RWPE2 (cell line): ENCODE measurements at regions not wholly inside any gene's neighbourhood (a gene's known extent, or its start where the extent isn't known, plus 50 kb on each side); places are given as distances from the start of the nearest gene placed in this dataset.

Experiments
- ATAC-seq: fragments of 200-7000 bp; cut with Tn5 transposase; 3 replicates; pipeline ENCODE4 v1.9.1; 2021; ENCODE audit warnings: low read depth
- DNase-seq: peaks from one replicate; pipeline ENCODE4 v3.0.0-alpha.2; 2020; ENCODE audit warnings: low spot score
- H3K27ac ChIP-seq: fragments of 450-650 bp; 2 replicates; pipeline ENCODE4 v1.5.1; 2017; ENCODE audit warnings: mild to moderate bottlenecking; ENCODE audit not compliant: poor library complexity, severe bottlenecking
- H3K27me3 ChIP-seq: fragments of 250-450 bp; sonication (Bioruptor Pico); 2 replicates; pipeline ENCODE4 v1.5.1; 2021; ENCODE audit warnings: mild to moderate bottlenecking, moderate library complexity; ENCODE audit not compliant: insufficient read depth, poor library complexity, severe bottlenecking
- H3K36me3 ChIP-seq: fragments of 250-450 bp; sonication (Bioruptor Pico); 2 replicates; pipeline ENCODE4 v1.5.1; 2020; ENCODE audit warnings: low read depth, mild to moderate bottlenecking, moderate library complexity
- H3K4me1 ChIP-seq: fragments of 250-450 bp; sonication (Bioruptor Pico); 2 replicates; pipeline ENCODE4 v1.5.1; 2021; ENCODE audit warnings: mild to moderate bottlenecking, moderate library complexity; ENCODE audit not compliant: insufficient read depth, poor library complexity, severe bottlenecking
- H3K4me3 ChIP-seq: fragments of 250-450 bp; sonication (Bioruptor Pico); 2 replicates; pipeline ENCODE4 v1.5.1; 2021; ENCODE audit warnings: mild to moderate bottlenecking, moderate library complexity; ENCODE audit not compliant: severe bottlenecking
- H3K9me3 ChIP-seq: fragments of 250-450 bp; sonication (Bioruptor Pico); 2 replicates; pipeline ENCODE4 v1.5.1; 2021; ENCODE audit warnings: mild to moderate bottlenecking, moderate library complexity; ENCODE audit not compliant: severe bottlenecking
- TF ChIP-seq, protein P1 (sequence below): fragments of 450-650 bp; IDR thresholded peaks from one replicate; pipeline ENCODE4 v1.5.1; 2017; ENCODE audit warnings: mild to moderate bottlenecking, moderate library complexity; ENCODE audit not compliant: poor library complexity, severe bottlenecking

DNA sequence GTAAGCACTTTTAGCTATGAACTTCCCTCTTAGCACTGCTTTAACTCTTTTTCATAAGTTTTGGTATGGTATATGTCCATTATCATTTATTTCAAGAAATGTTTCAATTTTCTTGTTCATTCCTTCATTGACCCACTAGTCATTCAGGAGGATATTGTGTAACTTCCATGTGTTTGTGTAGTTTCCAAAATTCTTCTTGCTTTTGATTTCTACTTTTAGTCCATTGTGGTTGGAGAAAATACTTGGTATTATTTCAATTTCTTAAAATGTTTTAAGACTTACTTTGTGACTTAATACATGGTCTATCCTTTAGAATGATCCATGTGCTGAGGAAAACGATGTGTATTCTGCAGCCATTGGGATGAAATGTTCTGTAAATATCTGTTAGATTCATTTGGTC, 176.5 kb downstream of the CENPW start:
- Histone ChIP-seq H3K27ac (no peak overlapping the region), H3K9me3 (no peaks in the 10 kb centered on the region), H3K36me3 (no peaks in the 10 kb centered on the region), H3K4me3 (no peak overlapping the region), H3K27me3 (peaks cover 4% of the 10 kb centered on the region), H3K4me1 (no peaks in the 10 kb centered on the region)
- ATAC-seq, result no peak
- TF ChIP-seq, protein P1, sequence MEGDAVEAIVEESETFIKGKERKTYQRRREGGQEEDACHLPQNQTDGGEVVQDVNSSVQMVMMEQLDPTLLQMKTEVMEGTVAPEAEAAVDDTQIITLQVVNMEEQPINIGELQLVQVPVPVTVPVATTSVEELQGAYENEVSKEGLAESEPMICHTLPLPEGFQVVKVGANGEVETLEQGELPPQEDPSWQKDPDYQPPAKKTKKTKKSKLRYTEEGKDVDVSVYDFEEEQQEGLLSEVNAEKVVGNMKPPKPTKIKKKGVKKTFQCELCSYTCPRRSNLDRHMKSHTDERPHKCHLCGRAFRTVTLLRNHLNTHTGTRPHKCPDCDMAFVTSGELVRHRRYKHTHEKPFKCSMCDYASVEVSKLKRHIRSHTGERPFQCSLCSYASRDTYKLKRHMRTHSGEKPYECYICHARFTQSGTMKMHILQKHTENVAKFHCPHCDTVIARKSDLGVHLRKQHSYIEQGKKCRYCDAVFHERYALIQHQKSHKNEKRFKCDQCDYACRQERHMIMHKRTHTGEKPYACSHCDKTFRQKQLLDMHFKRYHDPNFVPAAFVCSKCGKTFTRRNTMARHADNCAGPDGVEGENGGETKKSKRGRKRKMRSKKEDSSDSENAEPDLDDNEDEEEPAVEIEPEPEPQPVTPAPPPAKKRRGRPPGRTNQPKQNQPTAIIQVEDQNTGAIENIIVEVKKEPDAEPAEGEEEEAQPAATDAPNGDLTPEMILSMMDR, result no peak
- no peak for DNase-seq

DNA sequence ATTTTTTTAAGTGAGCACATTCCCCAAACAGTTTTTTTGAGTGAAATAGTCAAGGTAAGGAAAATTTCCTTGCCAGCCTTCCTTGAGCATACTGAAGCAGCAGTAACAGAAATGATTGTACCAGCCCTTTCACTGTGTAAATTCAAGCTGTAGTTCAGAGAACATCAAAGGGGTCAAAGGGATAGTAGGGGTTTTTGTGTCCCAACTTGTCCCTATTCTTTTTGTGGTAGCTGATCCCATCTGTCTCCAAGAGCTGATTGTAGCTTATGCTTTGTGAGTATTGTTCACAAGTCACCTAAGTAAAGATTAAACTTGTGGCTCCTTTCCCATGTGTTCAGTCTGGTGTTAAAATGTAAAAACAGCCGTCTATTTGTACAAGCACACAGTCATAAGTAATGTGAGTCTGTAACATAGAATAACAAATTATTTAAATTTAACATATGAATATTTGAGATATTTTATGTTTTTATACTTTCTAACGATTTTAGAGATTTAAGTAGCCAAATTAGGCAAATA, 185.0 kb downstream of the CENPW start:
- H3K9me3 ChIP-seq, result no peaks in the 10 kb centered on the region
- DNase-seq (no peak), ATAC-seq (no peak)
- H3K27me3 ChIP-seq, result no peaks in the 10 kb centered on the region
- H3K36me3 ChIP-seq, result no peaks in the 10 kb centered on the region
- TF ChIP-seq, protein P1, result no peak
- no peak overlapping the region for H3K27ac ChIP-seq
- H3K4me3 ChIP-seq, result no peak overlapping the region
- H3K4me1 ChIP-seq, result no peaks in the 10 kb centered on the region

DNA sequence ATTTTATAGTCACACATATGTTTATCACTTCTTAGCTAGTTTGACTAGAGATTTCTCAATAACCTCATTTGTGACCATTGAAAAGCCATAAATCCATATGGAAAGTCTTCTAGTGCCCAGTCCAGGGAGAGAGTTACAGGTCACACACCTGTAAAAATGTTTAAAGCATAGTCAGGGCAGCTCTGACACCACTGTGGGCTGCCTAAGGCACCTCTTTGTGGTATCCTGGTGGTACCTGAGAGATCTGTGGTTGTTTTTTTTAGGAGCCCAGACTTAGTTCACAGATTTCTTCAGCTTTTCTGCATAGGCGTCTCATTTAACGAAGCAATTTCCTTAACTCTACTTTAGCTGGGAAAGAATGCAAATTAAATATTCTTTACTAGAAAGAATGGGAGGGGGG, 186.6 kb downstream of the CENPW start:
- DNase-seq (no peak), ATAC-seq (no peak)
- H3K9me3 ChIP-seq, result no peaks in the 10 kb centered on the region
- no peak overlapping the region for H3K27ac ChIP-seq
- TF ChIP-seq, protein P1, result no peak
- H3K4me3 ChIP-seq, result no peak overlapping the region
- H3K27me3 ChIP-seq, result no peaks in the 10 kb centered on the region
- H3K36me3 ChIP-seq, result no peaks in the 10 kb centered on the region
- no peaks in the 10 kb centered on the region for H3K4me1 ChIP-seq

DNA sequence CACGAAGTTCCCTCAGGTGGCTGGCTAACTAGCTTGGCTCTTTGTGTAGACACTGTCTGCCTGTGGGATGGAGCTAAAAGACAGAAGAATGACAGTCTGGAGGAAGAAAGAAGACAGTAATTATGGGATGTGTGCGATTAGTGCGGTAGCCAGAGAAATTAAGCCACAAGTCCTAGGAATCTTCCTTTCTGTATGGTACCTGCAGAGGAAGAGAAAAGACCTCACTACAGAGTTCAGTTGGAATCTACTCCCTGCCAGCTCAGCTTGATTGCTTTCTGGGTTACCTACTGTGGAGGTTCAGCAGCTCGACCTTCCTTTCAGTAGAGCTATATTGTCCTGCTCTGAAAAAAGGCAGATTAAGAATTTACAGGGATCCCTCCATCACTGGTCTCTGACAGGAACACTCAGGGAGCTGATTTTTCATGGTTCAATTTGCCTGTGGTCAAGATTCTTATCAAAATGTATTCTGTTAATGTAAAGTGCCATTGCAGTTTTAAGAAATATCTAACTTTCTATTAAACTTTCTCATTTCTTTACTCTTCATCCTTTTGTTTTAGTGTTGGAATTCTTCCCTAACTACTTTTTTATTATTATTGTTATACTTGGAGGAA, 187.2 kb downstream of the CENPW start:
- Histone ChIP-seq H3K27ac (no peak overlapping the region), H3K4me3 (no peak overlapping the region), H3K36me3 (no peaks in the 10 kb centered on the region), H3K4me1 (no peaks in the 10 kb centered on the region), H3K9me3 (no peaks in the 10 kb centered on the region), H3K27me3 (no peaks in the 10 kb centered on the region)
- ATAC-seq (0 out of 3 replicates have a peak, but pooled peaks have one; percentile 29), DNase-seq (no peak)
- TF ChIP-seq, protein P1, result no peak

DNA sequence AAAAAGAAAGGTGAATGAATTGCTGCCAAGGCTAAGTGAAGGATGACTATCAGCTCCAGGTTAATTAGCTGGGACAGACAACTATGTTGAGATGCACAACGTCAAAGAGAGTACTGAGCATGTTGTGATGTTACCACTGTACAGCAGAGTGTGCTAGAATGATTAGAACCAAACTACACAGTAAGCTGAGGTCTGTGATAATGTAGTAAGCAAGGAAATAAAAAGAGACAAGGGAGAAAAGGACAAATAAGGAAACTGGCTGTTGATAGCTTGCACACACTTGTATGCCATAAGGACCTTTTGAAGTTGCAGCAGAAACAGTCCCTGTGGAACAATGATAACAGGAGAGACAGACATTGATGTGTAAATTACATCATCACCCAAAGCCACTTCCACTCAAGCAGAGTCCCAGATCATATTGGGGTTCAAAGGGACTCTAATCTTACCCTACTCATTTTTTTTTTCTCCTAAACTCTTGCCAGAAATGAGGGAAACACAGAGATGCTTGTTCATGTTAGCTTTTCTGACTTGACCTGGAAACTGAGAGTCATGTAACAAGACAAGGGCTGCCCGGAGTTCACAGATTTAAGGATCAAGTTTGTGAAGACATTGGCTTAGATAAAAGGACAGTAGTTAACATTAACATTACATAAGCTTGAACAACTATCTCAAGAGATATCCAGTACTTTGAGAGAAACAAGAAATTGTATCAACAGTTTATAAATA, 189.9 kb downstream of the CENPW start:
- H3K36me3 ChIP-seq, result no peaks in the 10 kb centered on the region
- H3K9me3 ChIP-seq, result no peaks in the 10 kb centered on the region
- H3K4me3 ChIP-seq, result no peak overlapping the region
- H3K27ac ChIP-seq, result no peak overlapping the region
- DNase-seq (no peak), ATAC-seq (no peak)
- TF ChIP-seq, protein P1, result no peak
- no peaks in the 10 kb centered on the region for H3K4me1 ChIP-seq
- H3K27me3 ChIP-seq, result no peaks in the 10 kb centered on the region
